ENCODE measurements at regions not wholly inside any gene's neighbourhood (a gene's known extent, or its start where the extent isn't known, plus 50 kb on each side); places are given as distances from the start of the nearest gene placed in this dataset.

- no peak overlapping the region for H3K4me3 ChIP-seq (ENCODE audit: low read length)
- no peak for DNase-seq (ENCODE audit: low read depth)
- no peak for TF ChIP-seq CTCF (conservative IDR thresholded peaks at IDR 0.05; ENCODE audit: low read length)
These were observed 152.8 kb upstream of the SLC35B3 start for GRCh38 chr6:8588176-8588575.

- TF ChIP-seq CTCF (conservative IDR thresholded peaks at IDR 0.05; ENCODE audit: low read length): no peak
- no peak overlapping the region for H3K4me3 ChIP-seq (ENCODE audit: low read length)
- no peak for DNase-seq (ENCODE audit: low read depth)
These were observed 147.9 kb upstream of the SLC35B3 start for GRCh38 chr6:8583291-8583690.

- no peak for DNase-seq (ENCODE audit: low read depth)
- no peak for TF ChIP-seq CTCF (conservative IDR thresholded peaks at IDR 0.05; ENCODE audit: low read length)
- H3K4me3 ChIP-seq (ENCODE audit: low read length): no peak overlapping the region
These were observed 144.0 kb upstream of the SLC35B3 start for GRCh38 chr6:8579372-8579771.

GRCh38 chr6:8578006-8578405 is 142.7 kb upstream of the SLC35B3 start:
- no peak overlapping the region for H3K4me3 ChIP-seq (ENCODE audit: low read length)
- no peak for DNase-seq (ENCODE audit: low read depth)
- TF ChIP-seq CTCF (conservative IDR thresholded peaks at IDR 0.05; ENCODE audit: low read length): no peak

GRCh38 chr6:8574749-8575468 is 139.6 kb upstream of the SLC35B3 start:
- TF ChIP-seq CTCF (conservative IDR thresholded peaks at IDR 0.05; ENCODE audit: low read length): no peak
- no peak overlapping the region for H3K4me3 ChIP-seq (ENCODE audit: low read length)
- DNase-seq (ENCODE audit: low read depth): no peak

- TF ChIP-seq CTCF (conservative IDR thresholded peaks at IDR 0.05; ENCODE audit: low read length): no peak
- no peak for DNase-seq (ENCODE audit: low read depth)
These were observed 139.0 kb upstream of the SLC35B3 start for GRCh38 chr6:8574311-8574710.

GRCh38 chr6:8570256-8570920 is 135.0 kb upstream of the SLC35B3 start:
- DNase-seq (ENCODE audit: low read depth): no peak

More at GRCh38 chr6:8574311-8574710, 139.0 kb upstream of the SLC35B3 start:
- no peak overlapping the region for H3K4me3 ChIP-seq (ENCODE audit: low read length)

More at GRCh38 chr6:8570256-8570920, 135.0 kb upstream of the SLC35B3 start:
- no peak for TF ChIP-seq CTCF (conservative IDR thresholded peaks at IDR 0.05; ENCODE audit: low read length)
- H3K4me3 ChIP-seq (ENCODE audit: low read length): no peak overlapping the region

All from AG10803 (cell line).